Suprapubic skin (tissue), 4 donors: ENCODE measurements at regions not wholly inside any gene's neighbourhood (a gene's known extent, or its start where the extent isn't known, plus 50 kb on each side); places are given as distances from the start of the nearest gene placed in this dataset.
"Not testable (repeated sequence)": the region's sequence is repeated elsewhere in the genome, so short reads cannot be mapped to it uniquely, and the experiment has no call there.

Source experiments
- DNase-seq, 2 donors: peaks; one replicate each; pipeline ENCODE4 v3.0.0-alpha.2; 2019; ENCODE audit warnings: low spot score in 2 of 2
- H3K27ac ChIP-seq: fragments of 200-600 bp; sonication (generic); one replicate; pipeline ENCODE4 v1.5.1; 2019
- H3K27me3 ChIP-seq: fragments of 200-600 bp; sonication (generic); one replicate; pipeline ENCODE4 v1.5.1; 2019
- H3K36me3 ChIP-seq: fragments of 200-600 bp; sonication (generic); one replicate; pipeline ENCODE4 v1.5.1; 2019
- H3K4me1 ChIP-seq: fragments of 200-600 bp; sonication (generic); one replicate; pipeline ENCODE4 v1.5.1; 2019
- H3K4me3 ChIP-seq: fragments of 200-600 bp; sonication (generic); one replicate; pipeline ENCODE4 v1.5.1; 2019; ENCODE audit warnings: mild to moderate bottlenecking
- H3K9me3 ChIP-seq: fragments of 200-600 bp; sonication (generic); one replicate; pipeline ENCODE4 v1.5.1; 2019
- EP300 ChIP-seq: sonication (generic); formaldehyde crosslinking; IDR thresholded peaks from one replicate; pipeline ENCODE4 v1.6.1; 2017; ENCODE audit warnings: antibody characterized with exemption
- POLR2A ChIP-seq, 2 donors: fragments of 450-650 bp; IDR thresholded peaks; one replicate each; pipeline ENCODE4 v1.6.1; 2017; ENCODE audit warnings: antibody characterized with exemption in 2 of 2, mild to moderate bottlenecking in 2 of 2, moderate library complexity in 2 of 2
- POLR2AphosphoS5 ChIP-seq, 3 donors: sonication (generic); formaldehyde crosslinking; IDR thresholded peaks; one replicate each; pipeline ENCODE4 v1.6.1; 2017; ENCODE audit warnings: antibody characterized with exemption in 3 of 3
- WGBS: methylation state at CpG from one replicate; pipeline ENCODE4 v1.1.5; 2018; 5-methylcytosine and 5-hydroxymethylcytosine counted together
- TF ChIP-seq, protein P1 (sequence below), 2 donors: fragments of 200-600 bp in 1 of 2; fragments of 450-650 bp in 1 of 2; sonication (generic) in 1 of 2; IDR thresholded peaks; one replicate each; pipeline ENCODE4 v1.5.1; 2016 to 2019; ENCODE audit warnings: antibody characterized with exemption in 2 of 2, mild to moderate bottlenecking in 1 of 2, moderate library complexity in 1 of 2

DNA sequence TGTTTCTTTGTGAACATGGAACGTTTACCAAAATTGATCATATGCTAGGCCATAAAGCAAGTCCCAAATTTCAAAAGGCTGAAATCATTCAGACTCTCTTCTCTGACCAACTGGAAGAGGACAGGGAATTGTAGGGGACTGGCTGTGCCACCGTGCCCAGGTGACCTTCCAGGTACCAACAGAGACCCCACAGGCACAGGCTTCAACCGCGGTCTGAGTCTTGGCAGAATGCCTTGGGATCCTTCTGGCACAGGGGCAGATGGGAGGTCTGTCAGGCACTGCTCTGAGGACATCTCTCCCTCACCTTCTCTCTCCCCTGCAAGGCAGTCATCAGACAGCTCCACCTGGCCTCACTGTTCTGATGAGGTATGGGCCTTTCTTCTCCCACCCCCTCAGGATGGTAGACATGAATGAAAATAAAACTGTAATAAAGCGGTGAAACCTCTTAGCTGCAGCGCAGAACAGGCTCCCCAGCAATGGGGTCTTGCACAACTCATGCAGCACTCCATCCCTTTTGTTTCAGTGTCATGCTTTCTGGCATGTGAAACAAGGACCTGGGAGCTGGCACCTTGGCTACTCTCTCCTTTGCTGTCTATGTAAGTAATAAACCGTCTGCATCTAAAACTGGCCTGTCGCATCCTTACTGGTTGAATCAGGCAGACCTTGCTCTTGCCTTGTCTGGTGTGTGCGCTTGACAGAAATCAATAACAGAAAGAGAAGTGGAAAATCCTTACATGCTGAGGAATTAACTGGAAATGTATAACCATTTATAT is 289.2 kb downstream of the KLF13 start:
- TF ChIP-seq POLR2A (IDR thresholded peaks at IDR 0.05): no peak
- TF ChIP-seq POLR2AphosphoS5 (IDR thresholded peaks at IDR 0.05): no peak
- TF ChIP-seq, protein P1, sequence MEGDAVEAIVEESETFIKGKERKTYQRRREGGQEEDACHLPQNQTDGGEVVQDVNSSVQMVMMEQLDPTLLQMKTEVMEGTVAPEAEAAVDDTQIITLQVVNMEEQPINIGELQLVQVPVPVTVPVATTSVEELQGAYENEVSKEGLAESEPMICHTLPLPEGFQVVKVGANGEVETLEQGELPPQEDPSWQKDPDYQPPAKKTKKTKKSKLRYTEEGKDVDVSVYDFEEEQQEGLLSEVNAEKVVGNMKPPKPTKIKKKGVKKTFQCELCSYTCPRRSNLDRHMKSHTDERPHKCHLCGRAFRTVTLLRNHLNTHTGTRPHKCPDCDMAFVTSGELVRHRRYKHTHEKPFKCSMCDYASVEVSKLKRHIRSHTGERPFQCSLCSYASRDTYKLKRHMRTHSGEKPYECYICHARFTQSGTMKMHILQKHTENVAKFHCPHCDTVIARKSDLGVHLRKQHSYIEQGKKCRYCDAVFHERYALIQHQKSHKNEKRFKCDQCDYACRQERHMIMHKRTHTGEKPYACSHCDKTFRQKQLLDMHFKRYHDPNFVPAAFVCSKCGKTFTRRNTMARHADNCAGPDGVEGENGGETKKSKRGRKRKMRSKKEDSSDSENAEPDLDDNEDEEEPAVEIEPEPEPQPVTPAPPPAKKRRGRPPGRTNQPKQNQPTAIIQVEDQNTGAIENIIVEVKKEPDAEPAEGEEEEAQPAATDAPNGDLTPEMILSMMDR (IDR thresholded peaks at IDR 0.05): no peak
- no peak for TF ChIP-seq EP300
- WGBS: 84% methylated on average over 9 of the region's 9 CpGs
- H3K27ac ChIP-seq: no peak overlapping the region

DNA sequence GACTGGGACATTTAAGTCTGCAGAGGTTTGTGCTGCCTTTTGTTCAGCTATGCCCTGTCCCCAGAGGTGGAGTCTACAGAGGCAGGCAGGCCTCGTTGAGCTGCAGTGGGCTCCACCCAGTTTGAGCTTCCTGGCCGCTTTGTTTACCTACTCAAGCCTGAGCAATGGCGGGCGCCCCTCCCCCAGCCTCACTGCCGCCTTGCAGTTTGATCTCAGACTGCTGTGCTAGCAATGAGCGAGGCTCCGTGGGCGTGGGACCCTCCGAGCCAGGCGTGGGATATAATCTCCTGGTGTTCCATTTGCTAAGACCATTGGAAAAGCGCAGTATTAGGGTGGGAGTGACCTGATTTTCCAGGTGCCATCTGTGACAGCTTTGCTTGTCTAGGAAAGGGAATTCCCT is 296.7 kb downstream of the KLF13 start:
- not testable (repeated sequence) for H3K36me3 ChIP-seq, H3K27me3 ChIP-seq, H3K9me3 ChIP-seq, H3K4me3 ChIP-seq, DNase-seq, H3K27ac ChIP-seq, H3K4me1 ChIP-seq
- 84% methylated on average over 8 of the region's 11 CpGs for WGBS

More for the DNA sequence above, 289.2 kb downstream of the KLF13 start:
- Histone ChIP-seq H3K36me3 (no peaks in the 10 kb centered on the region), H3K9me3 (no peaks in the 10 kb centered on the region), H3K4me1 (no peaks in the 10 kb centered on the region), H3K4me3 (no peak overlapping the region), H3K27me3 (no peaks in the 10 kb centered on the region)
- no peak for DNase-seq

DNA sequence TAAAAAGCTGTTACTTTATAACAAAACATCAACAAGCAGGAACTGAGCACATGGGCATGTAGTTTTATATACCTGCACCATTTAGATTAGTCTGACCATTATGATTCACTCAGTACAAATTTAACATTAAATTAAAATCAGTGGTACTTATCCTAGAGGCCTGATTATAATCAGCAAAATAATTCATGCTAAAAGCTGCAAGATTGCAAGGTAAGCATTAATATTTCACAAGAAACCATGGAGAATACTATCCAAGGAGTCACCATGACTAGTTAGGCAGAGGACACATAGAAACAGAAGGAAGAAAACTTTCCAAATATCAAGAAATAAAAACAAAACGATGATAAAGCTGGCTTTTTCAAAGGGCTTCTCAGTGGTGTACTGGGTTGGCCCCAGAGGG is 297.5 kb downstream of the KLF13 start:
- WGBS: 92% methylated on average over 1 of the region's 1 CpG
- H3K27ac ChIP-seq, DNase-seq, H3K9me3 ChIP-seq, H3K4me1 ChIP-seq, H3K4me3 ChIP-seq, H3K27me3 ChIP-seq, H3K36me3 ChIP-seq: not testable (repeated sequence)

DNA sequence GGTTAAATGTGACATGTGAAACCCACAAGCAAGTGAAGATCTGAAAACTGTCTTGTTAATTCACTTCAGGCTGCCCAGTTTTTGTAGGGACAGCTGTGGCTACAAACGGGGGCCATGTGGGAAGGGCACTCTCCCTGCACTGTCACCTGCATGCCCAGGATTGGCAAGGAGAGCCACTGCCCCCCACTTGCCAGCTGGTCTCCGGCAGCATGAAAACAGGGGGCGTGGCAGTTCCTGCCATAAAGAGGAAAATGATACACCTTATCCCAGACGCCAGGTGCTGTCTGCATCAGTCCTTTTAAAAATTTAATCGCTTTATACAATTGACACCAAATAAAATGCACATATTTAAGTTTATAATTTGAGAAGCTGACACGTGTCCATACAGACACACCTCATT is 309.1 kb downstream of the KLF13 start:
- not testable (repeated sequence) for DNase-seq, H3K27ac ChIP-seq, H3K36me3 ChIP-seq, H3K4me3 ChIP-seq, H3K4me1 ChIP-seq, H3K9me3 ChIP-seq, H3K27me3 ChIP-seq
- WGBS: 52% methylated on average over 6 of the region's 6 CpGs

DNA sequence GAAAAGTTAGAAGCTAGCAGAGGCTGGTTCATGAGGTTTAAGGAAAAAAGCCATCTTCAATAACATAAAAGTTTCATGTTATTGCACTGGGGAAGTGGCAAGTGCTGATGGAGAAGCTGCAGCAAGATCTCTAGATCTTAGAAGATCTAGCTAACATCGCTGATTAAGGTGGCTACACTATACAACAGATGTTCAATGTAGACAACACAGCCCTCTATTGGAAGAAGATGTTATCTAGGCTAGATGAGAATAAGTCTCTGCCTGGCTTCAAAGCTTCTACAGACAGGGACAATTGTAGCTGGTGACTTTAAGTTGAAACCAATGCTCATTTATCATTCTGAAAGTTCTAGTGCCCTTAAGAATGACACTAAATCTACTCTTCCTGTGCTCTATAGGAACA is 310.3 kb downstream of the KLF13 start:
- H3K4me3 ChIP-seq, H3K27me3 ChIP-seq, H3K27ac ChIP-seq, H3K9me3 ChIP-seq, H3K36me3 ChIP-seq, DNase-seq, H3K4me1 ChIP-seq: not testable (repeated sequence)
- WGBS: 78% methylated on average over 1 of the region's 1 CpG

DNA sequence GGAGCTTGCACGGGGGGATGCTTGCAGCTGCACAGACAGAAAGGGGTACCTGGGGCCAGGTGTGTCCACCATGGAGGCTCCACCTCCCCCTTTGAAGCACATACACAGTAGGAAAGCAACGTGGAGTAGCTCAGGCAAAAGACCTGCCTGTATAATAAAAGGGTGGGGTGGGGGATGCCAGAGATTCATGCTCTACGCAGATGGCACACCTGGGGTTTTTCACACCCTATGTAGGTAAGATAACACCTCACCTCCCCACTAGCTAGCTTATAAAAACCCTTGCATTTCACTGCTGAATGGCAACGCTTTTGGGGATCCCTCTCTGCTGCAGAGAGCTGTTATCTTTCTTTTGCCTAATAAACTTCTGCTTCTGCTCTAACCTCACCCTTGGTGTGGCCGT is 317.3 kb downstream of the KLF13 start:
- WGBS: 79% methylated on average over 3 of the region's 5 CpGs
- not testable (repeated sequence) for H3K4me1 ChIP-seq, H3K4me3 ChIP-seq, H3K36me3 ChIP-seq, DNase-seq, H3K9me3 ChIP-seq, H3K27me3 ChIP-seq, H3K27ac ChIP-seq

DNA sequence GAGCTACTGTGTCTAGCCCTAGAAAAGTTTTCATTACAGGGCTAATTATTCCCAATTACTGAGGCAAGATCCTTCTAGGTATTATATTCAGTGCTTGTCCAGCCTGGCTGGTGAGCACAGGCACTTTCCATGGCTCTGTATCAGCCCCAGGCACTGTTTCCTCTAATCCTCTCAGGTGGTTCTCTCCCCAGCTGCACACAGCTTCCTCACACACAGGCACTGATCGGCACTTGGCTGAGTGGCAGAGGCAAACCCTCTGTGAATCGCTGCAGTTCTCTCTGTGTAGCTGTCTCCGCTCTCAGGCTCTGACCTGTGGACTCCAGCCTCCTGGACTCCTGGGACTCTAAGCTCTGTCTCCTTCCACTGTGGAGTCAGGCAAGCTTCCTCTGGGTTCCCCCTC is 318.1 kb downstream of the KLF13 start:
- DNase-seq, H3K4me1 ChIP-seq, H3K4me3 ChIP-seq, H3K9me3 ChIP-seq, H3K27ac ChIP-seq, H3K27me3 ChIP-seq, H3K36me3 ChIP-seq: not testable (repeated sequence)
- WGBS: 70% methylated on average over 3 of the region's 3 CpGs

DNA sequence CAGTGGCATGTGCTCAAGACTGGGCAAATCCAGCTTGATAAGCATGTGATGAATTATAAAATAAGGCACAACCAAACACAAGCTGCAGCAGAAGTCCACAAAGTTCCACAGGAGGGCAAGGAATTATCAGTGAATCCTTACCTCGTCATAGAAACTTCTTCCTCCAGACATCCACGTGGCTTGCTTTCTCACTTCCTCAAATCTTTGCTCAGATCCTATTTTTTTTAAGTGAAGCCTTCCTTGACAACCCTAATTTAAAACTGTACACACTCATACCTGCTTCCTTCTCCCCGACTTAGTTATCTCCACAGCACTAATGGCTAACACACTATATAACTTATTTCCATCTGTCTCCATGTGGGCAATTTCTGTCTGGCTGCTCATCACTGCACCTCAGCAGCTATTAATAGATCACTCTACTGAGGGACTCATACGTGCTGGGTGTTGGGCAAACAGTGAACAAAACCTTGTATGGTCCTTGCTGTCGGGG is 320.7 kb downstream of the KLF13 start:
- H3K4me3 ChIP-seq, H3K36me3 ChIP-seq, H3K4me1 ChIP-seq, H3K9me3 ChIP-seq, H3K27ac ChIP-seq, DNase-seq, H3K27me3 ChIP-seq: not testable (repeated sequence)
- 68% methylated on average over 5 of the region's 5 CpGs for WGBS

DNA sequence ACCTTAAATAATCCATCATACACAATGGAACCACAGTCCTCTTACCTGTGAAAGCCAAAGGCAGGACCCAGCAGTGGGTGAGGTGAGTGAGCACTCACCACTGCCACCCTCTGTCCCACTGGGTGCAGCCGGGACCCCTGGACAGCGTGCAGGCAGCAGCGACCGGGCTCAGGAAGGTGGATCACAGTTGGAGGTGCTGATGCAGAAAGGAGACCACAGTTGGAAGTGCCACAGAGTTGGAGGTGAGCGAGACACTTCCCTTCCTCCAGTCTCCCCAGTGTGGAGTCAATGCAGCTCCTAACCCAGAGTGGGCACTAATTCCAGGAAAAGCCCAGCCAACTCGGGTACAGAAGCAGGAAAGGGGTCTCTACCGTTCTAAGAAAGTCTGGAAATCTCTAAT is 323.0 kb downstream of the KLF13 start:
- not testable (repeated sequence) for H3K4me3 ChIP-seq, H3K9me3 ChIP-seq, DNase-seq, H3K36me3 ChIP-seq, H3K4me1 ChIP-seq, H3K27me3 ChIP-seq, H3K27ac ChIP-seq
- 85% methylated on average over 5 of the region's 7 CpGs for WGBS
